HepG2 (cell line): ENCODE measurements at regions not wholly inside any gene's neighbourhood (a gene's known extent, or its start where the extent isn't known, plus 50 kb on each side); places are given as distances from the start of the nearest gene placed in this dataset.

Experiments
- EP300 ChIP-seq, 3 experiments: sonication (generic) in 1 of 3; formaldehyde crosslinking in 1 of 3; IDR thresholded peaks; 2 replicates each; pipeline versions ENCODE4 v1.5.1 to v1.6.1; 2011 to 2020; ENCODE audit warnings: low read depth in 2 of 3, low read length in 2 of 3, borderline replicate concordance in 1 of 3, improper control_type of control experiment in 1 of 3, mild to moderate bottlenecking in 1 of 3, missing genetic modification reagents in 1 of 3, moderate library complexity in 1 of 3
- JDP2 ChIP-seq: sonication (generic); formaldehyde crosslinking; IDR thresholded peaks from 2 replicates; pipeline ENCODE4 v1.8.1; 2022; ENCODE audit warnings: missing genetic modification reagents, borderline replicate concordance
- KAT7 ChIP-seq: IDR thresholded peaks from 2 replicates; pipeline ENCODE4 v1.6.1; 2018; ENCODE audit warnings: borderline replicate concordance, missing compliant biosample characterization
- MLXIP ChIP-seq: sonication (generic); formaldehyde crosslinking; IDR thresholded peaks from 2 replicates; pipeline ENCODE4 v1.9.0; 2021; ENCODE audit warnings: missing genetic modification reagents, borderline replicate concordance
- PHF5A ChIP-seq: IDR thresholded peaks from one replicate; pipeline ENCODE4 v1.6.1; 2018; ENCODE audit warnings: low read depth, missing genetic modification reagents; ENCODE audit not compliant: unreplicated experiment
- RBM39 ChIP-seq: fragments of 200-400 bp; formaldehyde crosslinking; IDR thresholded peaks from one replicate; pipeline ENCODE4 v1.6.1; 2018; ENCODE audit warnings: antibody characterized with exemption, mild to moderate bottlenecking, low read depth, low read length; ENCODE audit not compliant: poor library complexity, severe bottlenecking
- ZC3H13 ChIP-seq: sonication (generic); formaldehyde crosslinking; IDR thresholded peaks from 2 replicates; pipeline ENCODE4 v1.8.1; 2023; ENCODE audit warnings: mild to moderate bottlenecking, missing genetic modification reagents, moderate library complexity
- ZKSCAN1 ChIP-seq: fragments of 150-350 bp; IDR thresholded peaks from 2 replicates; pipeline ENCODE4 v1.6.1; 2014; ENCODE audit warnings: low read length
- ZNF230 ChIP-seq: sonication (generic); formaldehyde crosslinking; IDR thresholded peaks from 2 replicates; pipeline ENCODE4 v1.4.0; 2020; ENCODE audit warnings: mild to moderate bottlenecking, missing genetic modification reagents
- ZNF33A ChIP-seq: sonication (generic); formaldehyde crosslinking; IDR thresholded peaks from 2 replicates; pipeline ENCODE4 v1.5.1; 2020; ENCODE audit warnings: missing genetic modification reagents, mild to moderate bottlenecking, moderate library complexity, borderline replicate concordance
- ZNF431 ChIP-seq: sonication (generic); formaldehyde crosslinking; IDR thresholded peaks from 2 replicates; pipeline ENCODE4 v1.9.0; 2022; ENCODE audit warnings: missing genetic modification reagents, low read depth, mild to moderate bottlenecking, borderline replicate concordance
- ZNF615 ChIP-seq: sonication (generic); formaldehyde crosslinking; IDR thresholded peaks from 2 replicates; pipeline ENCODE4 v1.5.0; 2020; ENCODE audit warnings: mild to moderate bottlenecking, missing genetic modification reagents, borderline replicate concordance
- ZXDC ChIP-seq: sonication (generic); formaldehyde crosslinking; IDR thresholded peaks from 2 replicates; pipeline ENCODE4 v1.5.0; 2020; ENCODE audit warnings: mild to moderate bottlenecking, missing genetic modification reagents
- TF ChIP-seq, protein P1 (sequence below): sonication (generic); formaldehyde crosslinking; IDR thresholded peaks from 2 replicates; pipeline ENCODE4 v1.4.0; 2020; ENCODE audit warnings: missing genetic modification reagents
- TF ChIP-seq, protein P2 (sequence below): sonication (generic); formaldehyde crosslinking; IDR thresholded peaks from 2 replicates; pipeline ENCODE4 v1.4.0; 2020; ENCODE audit warnings: missing genetic modification reagents
- TF ChIP-seq, protein P3 (sequence below): IDR thresholded peaks from 2 replicates; pipeline ENCODE4 v1.4.0; 2020; ENCODE audit warnings: mild to moderate bottlenecking, missing genetic modification reagents

GRCh38 chr10:52637592-52637991 lies 135.0 kb downstream of the MBL2 start (continued):
- TF ChIP-seq RBM39 (no peak), ZNF230 (CRISPR knock-in tag) (no peak), MLXIP (CRISPR knock-in tag) (no peak), ZNF615 (no peak), ZXDC (CRISPR knock-in tag) (no peak), EP300 (IDR thresholded peaks at IDR 0.05; ENCODE audit: low read depth in 2 of 2, low read length in 2 of 2) (peak in 1 of 2 experiments; percentile 50; a peak in 2 of 4 replicates), EP300 (CRISPR knock-in tag; IDR thresholded peaks at IDR 0.05; ENCODE audit: borderline replicate concordance) (no peak; the same call in 1 of the 2 replicates), KAT7 (CRISPR knock-in tag) (no peak), ZC3H13 (CRISPR knock-in tag) (no peak), ZNF33A (CRISPR knock-in tag) (no peak), ZNF431 (no peak), ZKSCAN1 (no peak), PHF5A (CRISPR knock-in tag) (no peak), JDP2 (CRISPR knock-in tag) (no peak)
- TF ChIP-seq, protein P1, sequence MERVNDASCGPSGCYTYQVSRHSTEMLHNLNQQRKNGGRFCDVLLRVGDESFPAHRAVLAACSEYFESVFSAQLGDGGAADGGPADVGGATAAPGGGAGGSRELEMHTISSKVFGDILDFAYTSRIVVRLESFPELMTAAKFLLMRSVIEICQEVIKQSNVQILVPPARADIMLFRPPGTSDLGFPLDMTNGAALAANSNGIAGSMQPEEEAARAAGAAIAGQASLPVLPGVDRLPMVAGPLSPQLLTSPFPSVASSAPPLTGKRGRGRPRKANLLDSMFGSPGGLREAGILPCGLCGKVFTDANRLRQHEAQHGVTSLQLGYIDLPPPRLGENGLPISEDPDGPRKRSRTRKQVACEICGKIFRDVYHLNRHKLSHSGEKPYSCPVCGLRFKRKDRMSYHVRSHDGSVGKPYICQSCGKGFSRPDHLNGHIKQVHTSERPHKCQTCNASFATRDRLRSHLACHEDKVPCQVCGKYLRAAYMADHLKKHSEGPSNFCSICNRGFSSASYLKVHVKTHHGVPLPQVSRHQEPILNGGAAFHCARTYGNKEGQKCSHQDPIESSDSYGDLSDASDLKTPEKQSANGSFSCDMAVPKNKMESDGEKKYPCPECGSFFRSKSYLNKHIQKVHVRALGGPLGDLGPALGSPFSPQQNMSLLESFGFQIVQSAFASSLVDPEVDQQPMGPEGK, result 0 out of 2 replicates have a peak, but pooled peaks have one; percentile 13
- TF ChIP-seq, protein P2, sequence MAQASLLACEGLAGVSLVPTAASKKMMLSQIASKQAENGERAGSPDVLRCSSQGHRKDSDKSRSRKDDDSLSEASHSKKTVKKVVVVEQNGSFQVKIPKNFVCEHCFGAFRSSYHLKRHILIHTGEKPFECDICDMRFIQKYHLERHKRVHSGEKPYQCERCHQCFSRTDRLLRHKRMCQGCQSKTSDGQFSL, result no peak
- TF ChIP-seq, protein P3, sequence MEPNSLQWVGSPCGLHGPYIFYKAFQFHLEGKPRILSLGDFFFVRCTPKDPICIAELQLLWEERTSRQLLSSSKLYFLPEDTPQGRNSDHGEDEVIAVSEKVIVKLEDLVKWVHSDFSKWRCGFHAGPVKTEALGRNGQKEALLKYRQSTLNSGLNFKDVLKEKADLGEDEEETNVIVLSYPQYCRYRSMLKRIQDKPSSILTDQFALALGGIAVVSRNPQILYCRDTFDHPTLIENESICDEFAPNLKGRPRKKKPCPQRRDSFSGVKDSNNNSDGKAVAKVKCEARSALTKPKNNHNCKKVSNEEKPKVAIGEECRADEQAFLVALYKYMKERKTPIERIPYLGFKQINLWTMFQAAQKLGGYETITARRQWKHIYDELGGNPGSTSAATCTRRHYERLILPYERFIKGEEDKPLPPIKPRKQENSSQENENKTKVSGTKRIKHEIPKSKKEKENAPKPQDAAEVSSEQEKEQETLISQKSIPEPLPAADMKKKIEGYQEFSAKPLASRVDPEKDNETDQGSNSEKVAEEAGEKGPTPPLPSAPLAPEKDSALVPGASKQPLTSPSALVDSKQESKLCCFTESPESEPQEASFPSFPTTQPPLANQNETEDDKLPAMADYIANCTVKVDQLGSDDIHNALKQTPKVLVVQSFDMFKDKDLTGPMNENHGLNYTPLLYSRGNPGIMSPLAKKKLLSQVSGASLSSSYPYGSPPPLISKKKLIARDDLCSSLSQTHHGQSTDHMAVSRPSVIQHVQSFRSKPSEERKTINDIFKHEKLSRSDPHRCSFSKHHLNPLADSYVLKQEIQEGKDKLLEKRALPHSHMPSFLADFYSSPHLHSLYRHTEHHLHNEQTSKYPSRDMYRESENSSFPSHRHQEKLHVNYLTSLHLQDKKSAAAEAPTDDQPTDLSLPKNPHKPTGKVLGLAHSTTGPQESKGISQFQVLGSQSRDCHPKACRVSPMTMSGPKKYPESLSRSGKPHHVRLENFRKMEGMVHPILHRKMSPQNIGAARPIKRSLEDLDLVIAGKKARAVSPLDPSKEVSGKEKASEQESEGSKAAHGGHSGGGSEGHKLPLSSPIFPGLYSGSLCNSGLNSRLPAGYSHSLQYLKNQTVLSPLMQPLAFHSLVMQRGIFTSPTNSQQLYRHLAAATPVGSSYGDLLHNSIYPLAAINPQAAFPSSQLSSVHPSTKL, result peak; percentile 63; the same call in 1 of the 2 replicates
